CD4-positive, alpha-beta T cell treated with Interleukin-6 for 4 hours (primary cell): ENCODE measurements at regions not wholly inside any gene's neighbourhood (a gene's known extent, or its start where the extent isn't known, plus 50 kb on each side); places are given as distances from the start of the nearest gene placed in this dataset.

Source experiments
- DNase-seq: peaks from one replicate; pipeline ENCODE4 v3.0.0-alpha.2; 2020; ENCODE audit warnings: mixed read lengths

DNA sequence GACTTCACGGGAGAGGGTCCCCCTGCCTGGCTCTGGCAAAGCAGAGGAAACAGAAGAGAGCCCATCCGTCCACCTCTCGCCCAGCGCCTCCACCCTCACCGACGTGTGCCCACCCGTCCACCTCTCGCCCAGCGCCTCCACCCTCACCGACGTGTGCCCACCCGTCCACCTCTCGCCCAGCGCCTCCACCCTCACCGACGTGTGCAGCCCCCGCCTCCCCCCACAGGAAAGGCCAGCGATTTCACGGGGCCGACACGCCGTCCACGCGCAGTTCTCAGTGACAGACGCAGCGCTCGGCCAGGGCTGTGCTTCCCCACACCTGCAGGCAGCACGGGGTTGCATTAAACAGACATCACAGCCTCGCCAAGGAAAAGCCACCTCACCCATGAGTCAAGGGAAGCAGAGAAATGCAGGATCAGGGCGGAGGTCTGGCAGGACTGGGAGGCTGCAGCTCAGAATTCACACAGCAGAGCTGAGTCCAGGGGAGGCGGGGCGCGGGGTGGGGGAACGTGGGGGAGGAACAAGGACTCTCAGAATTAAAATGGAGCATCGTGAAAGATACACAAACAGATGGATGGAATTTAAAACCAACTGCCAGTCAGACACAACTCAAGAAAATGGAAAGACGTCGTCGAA, 377.7 kb downstream of the BRD1 start:
- DNase-seq: no peak

DNA sequence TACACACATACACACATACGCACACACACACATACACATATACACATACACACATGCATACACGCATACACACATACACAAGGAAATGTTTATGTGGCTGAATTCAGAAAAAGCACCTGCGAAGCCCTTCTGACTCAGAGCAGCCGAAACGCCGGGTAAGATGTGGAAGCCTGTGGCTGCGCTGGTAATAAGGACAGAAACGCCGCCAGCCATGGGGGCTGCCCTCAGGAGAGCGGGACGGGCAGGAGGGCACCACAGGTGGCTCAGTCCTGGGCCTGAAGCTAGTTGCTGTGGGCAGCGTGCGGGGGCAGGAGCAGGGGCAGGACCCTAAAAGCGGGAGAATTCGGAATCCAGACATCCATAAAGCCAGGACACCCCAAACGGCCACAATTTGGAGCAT, 378.3 kb downstream of the BRD1 start:
- DNase-seq: no peak

- no peak for DNase-seq
Observed at GRCh38 chr22:49448526-49448925, 379.1 kb downstream of the BRD1 start.

DNA sequence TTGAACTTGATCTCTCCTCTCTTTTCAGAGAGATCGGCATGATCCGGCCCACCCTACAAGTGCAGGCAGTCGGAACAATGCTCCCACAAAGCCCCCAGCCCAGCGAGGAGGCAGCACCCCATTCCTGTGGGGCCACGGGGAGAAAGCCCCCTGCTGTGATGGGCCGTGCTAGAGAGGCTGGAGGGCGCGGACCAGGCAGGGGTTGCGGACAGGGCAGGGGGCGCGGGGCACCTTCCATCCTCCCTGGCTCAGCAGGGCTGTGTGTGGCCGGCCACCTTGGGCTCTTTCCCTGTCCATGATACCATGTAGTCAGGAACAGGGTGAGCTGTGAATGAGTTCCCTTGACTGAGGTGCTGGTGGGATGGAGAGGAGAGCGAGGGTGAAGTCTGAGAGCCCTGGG, 379.8 kb downstream of the BRD1 start:
- no peak for DNase-seq

GRCh38 chr22:49446759-49447710, 380.6 kb downstream of the BRD1 start:
- DNase-seq: no peak

DNA sequence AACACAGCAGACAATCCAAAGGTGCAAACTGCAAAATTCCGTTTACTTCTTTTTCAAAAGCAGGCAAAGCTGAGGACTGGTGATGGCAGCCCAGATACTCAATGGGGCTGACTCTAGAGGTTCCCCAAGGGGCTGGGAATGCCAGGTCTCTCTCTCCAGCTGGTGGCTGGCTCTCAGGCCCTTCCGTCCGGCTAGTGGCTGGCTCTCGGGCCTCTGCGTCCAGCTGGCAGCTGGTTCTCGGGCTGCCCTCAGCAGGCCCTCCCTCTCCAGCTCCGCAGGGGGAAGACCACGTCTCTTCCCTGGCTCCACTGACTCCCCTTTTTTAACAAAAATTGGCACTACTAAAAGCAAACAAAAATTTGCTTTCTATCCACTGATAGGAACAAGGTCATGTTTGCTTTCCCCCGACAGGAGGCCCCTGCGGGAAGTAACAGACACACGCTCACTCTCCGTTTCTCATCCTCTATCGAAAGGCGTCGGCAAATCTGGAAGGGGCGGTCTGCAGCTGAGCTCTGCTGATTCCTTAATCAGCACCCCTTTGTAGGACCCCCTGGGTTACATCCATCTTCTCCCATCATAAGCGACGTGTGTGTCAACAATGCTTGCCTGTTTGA, 381.4 kb downstream of the BRD1 start:
- no peak for DNase-seq

DNA sequence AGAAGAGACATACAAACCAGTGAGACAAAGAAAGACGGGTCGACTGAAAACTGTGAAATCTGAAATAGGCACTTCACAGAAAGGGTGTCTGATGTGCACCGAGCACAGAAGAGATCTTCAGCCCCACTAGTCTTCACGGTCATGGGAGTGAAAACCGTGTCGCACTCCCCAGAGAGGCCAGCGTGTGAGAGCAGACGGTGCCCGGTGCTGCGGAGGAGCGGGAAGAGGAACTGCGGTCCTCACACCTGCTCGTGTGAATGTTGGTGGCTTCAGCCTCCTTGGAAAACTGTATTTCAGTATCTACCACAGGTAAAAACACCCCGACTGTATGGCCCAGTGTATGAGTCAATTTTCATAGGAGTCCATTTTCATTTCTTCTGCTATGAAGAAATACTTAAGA, 382.9 kb downstream of the BRD1 start:
- no peak for DNase-seq

DNA sequence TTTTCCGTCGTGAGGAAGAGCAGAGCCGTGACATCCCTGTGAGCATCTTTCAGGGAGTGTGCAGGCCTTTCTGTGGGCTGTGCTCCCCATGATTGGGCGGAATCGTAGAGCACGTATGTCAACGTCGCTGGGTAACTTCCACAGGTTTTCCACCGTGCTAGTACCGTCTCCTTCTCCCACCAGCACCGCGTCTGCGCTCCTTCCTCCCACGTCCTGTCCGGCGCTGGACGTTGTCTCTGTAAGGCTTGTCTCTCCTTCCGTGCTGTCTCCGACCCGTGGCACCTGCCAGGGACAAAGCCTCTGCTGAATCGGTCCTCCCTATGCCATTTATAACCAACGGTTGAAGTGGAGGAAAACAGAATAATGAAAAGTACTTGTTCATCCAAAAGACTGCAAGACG, 386.7 kb downstream of the BRD1 start:
- DNase-seq: no peak

GRCh38 chr22:49439373-49439772, 388.3 kb downstream of the BRD1 start:
- DNase-seq: no peak

- no peak for DNase-seq
Observed at GRCh38 chr22:49437956-49438355, 389.7 kb downstream of the BRD1 start.

DNA sequence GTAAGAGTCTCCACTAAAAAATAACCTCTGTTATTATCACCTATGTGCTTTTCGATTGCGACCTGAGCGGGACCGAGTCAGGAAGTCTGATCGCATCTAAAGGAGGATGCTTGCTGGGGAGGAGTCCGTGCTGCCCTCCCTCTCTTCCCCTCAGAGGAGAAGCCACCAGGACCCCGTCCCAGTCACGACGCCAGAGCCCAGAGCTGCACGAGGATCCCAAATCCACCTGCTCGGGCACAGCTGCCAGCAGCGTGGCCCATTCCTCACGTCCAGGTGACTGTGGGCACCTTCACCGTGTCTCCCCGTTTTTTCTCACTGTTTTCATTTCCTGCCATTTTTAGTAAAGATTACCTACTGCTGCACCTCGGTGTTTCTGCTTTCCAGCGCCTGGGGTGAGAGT, 390.3 kb downstream of the BRD1 start:
- no peak for DNase-seq

DNA sequence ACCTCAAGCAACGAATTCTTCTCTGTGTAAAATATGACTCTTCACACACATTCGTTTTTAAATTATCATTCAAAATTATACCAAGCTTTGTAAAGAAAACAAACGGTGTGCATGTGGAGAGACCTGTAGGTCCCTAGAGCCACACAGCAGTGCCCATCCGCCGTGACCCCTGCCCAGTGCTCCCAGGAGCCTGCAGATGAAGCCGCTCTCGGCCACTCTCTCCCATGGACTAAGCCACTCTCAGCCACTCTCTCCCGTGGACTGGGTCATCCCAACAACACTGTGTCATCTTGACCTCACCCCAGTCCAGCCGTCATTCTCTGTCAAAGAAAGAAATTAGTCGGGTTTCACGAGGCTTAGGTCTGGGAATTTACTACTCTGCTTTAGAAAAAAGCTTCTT, 391.6 kb downstream of the BRD1 start:
- DNase-seq: no peak

DNA sequence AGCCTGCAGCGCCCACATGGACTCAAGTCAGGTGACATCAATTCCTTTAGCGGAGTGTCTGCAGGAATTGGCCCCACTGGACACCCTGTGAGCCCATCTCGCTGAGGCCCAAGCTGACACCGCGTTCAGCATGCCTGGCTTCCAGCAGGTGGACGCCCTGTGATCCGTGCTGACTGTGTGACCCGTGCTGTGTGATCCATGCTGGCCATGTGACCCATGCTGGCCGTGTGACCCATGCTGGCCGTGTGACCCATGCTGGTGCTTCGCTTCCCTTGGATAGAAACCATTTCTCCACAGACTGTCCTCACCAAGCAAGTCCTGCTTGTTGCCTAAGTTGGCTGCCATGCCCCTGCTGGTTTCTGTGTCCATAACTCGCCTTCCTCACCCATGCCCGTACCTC, 392.1 kb downstream of the BRD1 start:
- no peak for DNase-seq

GRCh38 chr22:49433717-49434611, 393.7 kb downstream of the BRD1 start:
- DNase-seq: no peak

DNA sequence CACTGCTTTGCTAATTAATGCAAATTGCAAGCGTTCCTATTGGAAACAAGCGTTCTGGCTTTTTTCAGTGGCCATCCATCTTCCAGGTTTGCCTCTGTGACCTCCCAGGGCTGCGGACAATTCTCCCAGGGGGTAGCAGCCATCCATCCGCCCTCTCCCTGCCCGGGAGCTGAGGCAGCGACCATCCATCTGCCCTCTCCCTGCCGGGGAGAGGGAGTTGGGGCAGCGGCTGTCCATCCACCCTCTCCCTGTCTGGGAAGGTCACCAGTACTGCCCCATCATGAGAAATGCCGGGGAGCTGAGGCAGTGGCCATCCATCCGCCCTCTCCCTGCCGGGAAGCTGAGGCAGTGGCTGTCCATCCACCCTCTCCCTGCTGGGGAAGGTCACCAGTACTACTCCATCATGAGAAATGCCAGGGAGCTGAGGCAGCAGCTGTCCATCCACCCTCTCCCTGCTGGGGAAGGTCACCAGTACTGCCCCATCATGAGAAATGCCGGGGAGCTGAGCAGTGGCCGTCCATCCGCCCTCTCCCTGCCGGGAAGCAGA, 394.7 kb downstream of the BRD1 start:
- no peak for DNase-seq

DNA sequence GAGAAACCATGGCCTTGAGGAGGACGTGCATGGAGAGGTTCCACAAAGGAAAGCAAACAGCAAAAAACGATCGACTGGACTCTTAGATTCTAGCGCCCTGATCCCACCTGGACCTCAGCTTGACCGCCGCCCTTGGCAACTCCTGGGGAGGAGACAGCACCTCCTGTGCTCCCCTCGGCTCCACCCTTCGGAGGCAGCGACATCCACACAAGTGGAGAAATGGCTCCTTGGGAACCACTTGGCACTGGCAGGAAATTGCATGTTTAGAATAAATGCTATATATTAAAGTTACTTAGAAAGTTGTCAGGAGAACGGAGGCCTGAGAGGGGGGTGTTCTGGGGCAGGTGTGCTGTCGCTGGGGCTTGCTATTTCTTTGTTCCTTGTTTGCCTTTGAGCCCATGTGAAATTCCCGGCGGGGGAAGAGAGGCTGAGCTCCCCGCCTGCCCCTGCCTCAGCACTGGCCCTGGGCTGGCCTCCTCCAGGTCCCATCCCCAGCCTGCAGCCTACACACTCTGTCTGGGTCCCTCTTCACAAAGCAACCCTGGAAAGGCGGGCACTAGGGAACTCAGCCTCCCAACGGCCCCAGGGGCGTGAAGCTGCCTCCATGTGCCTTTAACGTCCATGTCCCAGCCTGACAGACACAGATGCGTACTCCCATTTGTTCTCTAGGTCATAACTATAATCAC, 395.3 kb downstream of the BRD1 start:
- no peak for DNase-seq

DNA sequence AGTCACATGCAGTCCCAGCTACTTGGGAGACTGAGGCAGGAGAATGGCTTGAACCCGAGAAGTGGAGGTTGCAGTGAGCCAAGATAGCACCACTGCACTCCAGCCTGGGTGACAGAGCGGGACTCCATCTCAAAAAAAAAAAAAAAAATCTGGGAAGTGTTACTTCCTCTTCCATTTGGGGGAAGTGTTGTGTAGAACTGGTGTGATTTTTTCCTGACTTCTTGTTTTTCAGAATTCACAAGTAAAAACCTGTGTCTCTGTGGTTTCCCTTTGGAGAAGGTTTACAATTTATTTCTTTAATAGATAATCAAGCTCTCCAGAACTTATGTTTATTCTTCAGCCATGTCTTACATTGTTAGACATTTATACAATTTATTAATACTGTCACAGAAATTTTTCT, 396.1 kb downstream of the BRD1 start:
- DNase-seq: no peak

GRCh38 chr22:49429066-49429465, 398.6 kb downstream of the BRD1 start:
- DNase-seq: no peak

DNA sequence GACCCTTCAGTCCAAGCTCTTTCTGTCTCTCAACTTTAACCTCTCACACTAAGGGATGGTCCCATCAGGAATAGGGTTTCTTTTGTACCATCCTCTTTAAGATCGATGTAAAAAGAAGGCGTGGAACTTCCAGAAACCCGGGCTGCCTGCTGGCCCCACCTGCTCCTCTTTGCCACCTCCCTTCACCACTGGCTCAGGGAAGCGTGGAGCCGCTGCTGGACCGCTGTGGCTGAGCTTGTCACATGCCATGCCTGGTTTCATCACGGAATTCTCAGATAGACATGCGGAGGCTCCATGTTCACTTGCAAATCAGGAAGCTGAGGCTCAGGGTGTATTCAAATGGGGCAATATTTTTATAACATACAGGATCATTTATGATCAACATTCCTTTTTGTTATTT, 399.7 kb downstream of the BRD1 start:
- DNase-seq: no peak

- no peak for DNase-seq
Observed at GRCh38 chr22:49427341-49427740, 400.3 kb downstream of the BRD1 start.

GRCh38 chr22:49426618-49427266, 400.9 kb downstream of the BRD1 start:
- no peak for DNase-seq
